Vagina (tissue), 2 donors: ENCODE measurements at regions not wholly inside any gene's neighbourhood (a gene's known extent, or its start where the extent isn't known, plus 50 kb on each side); places are given as distances from the start of the nearest gene placed in this dataset.

ENCODE experiments used
- DNase-seq, 2 donors: peaks; one replicate each; pipeline ENCODE4 v3.0.0-alpha.2; 2017; ENCODE audit errors: extremely low spot score in 2 of 2
- H3K27ac ChIP-seq: fragments of 200-600 bp; sonication (generic); one replicate; pipeline ENCODE4 v1.5.1; 2019
- H3K27me3 ChIP-seq: fragments of 200-600 bp; sonication (generic); one replicate; pipeline ENCODE4 v1.5.1; 2019
- H3K36me3 ChIP-seq, 2 donors: fragments of 200-600 bp; sonication (generic); one replicate each; pipeline ENCODE4 v1.5.1; 2017 to 2019
- H3K4me1 ChIP-seq: fragments of 200-600 bp; sonication (generic); one replicate; pipeline ENCODE4 v1.5.1; 2019
- H3K4me3 ChIP-seq, 2 donors: fragments of 200-600 bp; sonication (generic); 1 replicate in 1 of 2; 2 replicates in 1 of 2; pipeline ENCODE4 v1.5.1; 2016 to 2019
- H3K9me3 ChIP-seq: fragments of 200-600 bp; sonication (generic); one replicate; pipeline ENCODE4 v1.5.1; 2019
- CTCF ChIP-seq, 3 experiments: fragments of 450-650 bp in 2 of 3; fragments of 200-600 bp in 1 of 3; sonication (generic) in 1 of 3; IDR thresholded peaks; one replicate each; pipeline ENCODE4 v1.5.1; 2017 to 2019; ENCODE audit warnings: antibody characterized with exemption in 3 of 3, mild to moderate bottlenecking in 2 of 3, moderate library complexity in 2 of 3
- POLR2A ChIP-seq, 2 donors: fragments of 450-650 bp; IDR thresholded peaks; one replicate each; pipeline ENCODE4 v1.6.1; 2017; ENCODE audit warnings: antibody characterized with exemption in 2 of 2, mild to moderate bottlenecking in 2 of 2, moderate library complexity in 2 of 2
- POLR2AphosphoS5 ChIP-seq, 2 donors: sonication (generic); formaldehyde crosslinking; IDR thresholded peaks; one replicate each; pipeline ENCODE4 v1.9.0; 2017; ENCODE audit warnings: antibody characterized with exemption in 2 of 2, mild to moderate bottlenecking in 2 of 2, low read depth in 1 of 2; ENCODE audit not compliant: insufficient read depth in 1 of 2
- intact Hi-C: fragments of 100-400 bp; cut with DNase I; formaldehyde crosslinking; loops from one replicate; pipeline ENCODE4 v1.15.1; 2023

DNA sequence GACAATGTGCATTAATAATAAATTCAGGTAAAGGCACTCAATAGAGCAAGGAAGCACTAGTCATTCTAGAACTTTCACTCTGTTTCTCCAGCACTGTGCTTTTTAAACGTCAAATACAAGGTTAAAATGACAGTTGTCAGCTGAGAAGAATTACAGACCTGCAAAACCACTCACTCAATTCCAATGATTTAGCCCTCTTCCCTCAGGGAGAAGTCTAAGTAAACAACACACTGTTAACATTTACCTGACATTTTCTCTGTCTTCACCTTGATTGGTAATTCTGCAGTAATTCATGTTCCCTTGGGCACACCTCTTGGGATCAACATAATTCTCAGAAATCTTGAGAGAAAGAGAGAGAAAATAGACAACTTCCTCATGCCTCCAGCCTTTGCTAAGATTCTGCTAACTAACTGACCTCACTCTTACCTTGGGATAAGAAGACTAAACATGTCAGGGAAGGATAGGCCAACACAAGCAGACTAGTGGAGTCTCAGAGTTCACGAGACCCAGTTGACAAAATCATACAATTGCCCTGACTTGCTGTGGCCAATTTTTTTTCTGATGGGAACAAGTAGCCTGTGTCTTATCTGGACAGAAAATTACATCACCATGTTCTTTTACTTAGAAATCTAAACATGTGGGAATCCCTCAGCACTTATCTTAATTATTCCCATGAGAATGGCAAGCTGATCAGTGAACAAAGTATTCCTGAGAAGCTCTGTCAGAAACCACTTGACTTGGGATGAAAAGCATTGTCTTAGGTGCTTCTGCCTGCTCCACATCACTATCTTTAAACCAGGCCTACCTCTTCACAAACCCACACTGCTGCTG lies 516.8 kb upstream of the FAT3 start:
- DNase-seq = no peak
- TF ChIP-seq POLR2A (IDR thresholded peaks at IDR 0.05) = no peak
- TF ChIP-seq POLR2AphosphoS5 (IDR thresholded peaks at IDR 0.05; ENCODE audit: insufficient read depth in 1 of 2, low read depth in 1 of 2) = no peak
- TF ChIP-seq CTCF (IDR thresholded peaks at IDR 0.05) = no peak
- no peak overlapping the region for H3K4me3 ChIP-seq
- H3K27ac ChIP-seq = no peak overlapping the region
- no peaks in the 10 kb centered on the region for H3K36me3 ChIP-seq
- H3K4me1 ChIP-seq = no peaks in the 10 kb centered on the region
- intact Hi-C loops = no loop called here
- H3K9me3 ChIP-seq = no peaks in the 10 kb centered on the region
- no peaks in the 10 kb centered on the region for H3K27me3 ChIP-seq

- TF ChIP-seq POLR2A (IDR thresholded peaks at IDR 0.05) (no peak), POLR2AphosphoS5 (IDR thresholded peaks at IDR 0.05; ENCODE audit: insufficient read depth in 1 of 2, low read depth in 1 of 2) (no peak), CTCF (IDR thresholded peaks at IDR 0.05) (no peak)
- Histone ChIP-seq H3K27me3 (no peaks in the 10 kb centered on the region), H3K36me3 (no peaks in the 10 kb centered on the region), H3K4me1 (no peaks in the 10 kb centered on the region), H3K27ac (no peak overlapping the region), H3K4me3 (no peak overlapping the region), H3K9me3 (no peaks in the 10 kb centered on the region)
- DNase-seq = no peak
- intact Hi-C loops = no loop called here
These were observed 521.6 kb upstream of the FAT3 start for GRCh38 chr11:91703042-91703441.

DNA sequence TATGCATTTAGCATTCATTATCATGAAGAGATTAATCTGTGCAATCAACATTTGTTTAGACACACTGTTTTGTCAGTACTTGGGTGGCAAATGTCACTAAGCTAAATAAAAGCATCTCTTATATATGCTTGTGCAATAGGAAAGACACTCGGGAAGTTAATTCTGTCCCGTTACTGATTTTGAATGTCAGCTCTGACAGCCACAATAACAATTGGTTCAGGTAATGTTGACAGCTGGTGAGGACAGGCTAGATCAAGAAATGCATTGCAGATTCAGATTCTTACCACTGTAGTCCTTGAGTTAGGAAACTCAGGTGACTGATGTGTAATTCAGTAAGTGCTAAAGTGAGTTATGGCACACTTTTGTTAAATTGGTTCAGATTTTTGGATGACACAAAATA lies 523.8 kb upstream of the FAT3 start:
- no peaks in the 10 kb centered on the region for H3K27me3 ChIP-seq
- no peaks in the 10 kb centered on the region for H3K9me3 ChIP-seq
- H3K27ac ChIP-seq = no peak overlapping the region
- no peaks in the 10 kb centered on the region for H3K36me3 ChIP-seq
- DNase-seq = no peak
- TF ChIP-seq POLR2AphosphoS5 (IDR thresholded peaks at IDR 0.05; ENCODE audit: insufficient read depth in 1 of 2, low read depth in 1 of 2) (no peak), CTCF (IDR thresholded peaks at IDR 0.05) (no peak), POLR2A (IDR thresholded peaks at IDR 0.05) (no peak)
- no peak overlapping the region for H3K4me3 ChIP-seq
- intact Hi-C loops = no loop called here
- H3K4me1 ChIP-seq = no peaks in the 10 kb centered on the region

DNA sequence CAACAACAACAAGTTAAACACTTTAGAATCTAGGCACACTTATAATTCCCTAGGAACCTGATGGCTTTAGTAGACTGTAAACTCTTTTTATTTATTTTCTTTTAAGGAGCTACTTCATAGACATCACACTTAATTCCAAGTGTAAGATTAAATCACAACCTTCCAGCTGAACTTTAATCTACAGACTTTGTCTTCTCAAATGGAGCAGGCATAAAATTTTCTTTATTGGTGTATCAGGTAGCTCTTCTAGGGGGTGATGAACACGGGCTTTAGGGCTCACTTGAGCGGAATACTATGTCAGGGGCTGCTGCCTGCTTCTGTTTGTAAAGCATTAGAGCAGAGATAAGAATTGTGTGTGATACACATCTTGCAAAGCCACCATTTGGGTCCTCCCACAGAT lies 525.8 kb upstream of the FAT3 start:
- H3K27me3 ChIP-seq = no peaks in the 10 kb centered on the region
- no peak overlapping the region for H3K4me3 ChIP-seq
- TF ChIP-seq POLR2AphosphoS5 (IDR thresholded peaks at IDR 0.05; ENCODE audit: insufficient read depth in 1 of 2, low read depth in 1 of 2) (no peak), CTCF (IDR thresholded peaks at IDR 0.05) (no peak), POLR2A (IDR thresholded peaks at IDR 0.05) (no peak)
- no peaks in the 10 kb centered on the region for H3K36me3 ChIP-seq
- no peak for DNase-seq
- intact Hi-C loops = no loop called here
- no peak overlapping the region for H3K27ac ChIP-seq
- H3K4me1 ChIP-seq = no peaks in the 10 kb centered on the region
- no peaks in the 10 kb centered on the region for H3K9me3 ChIP-seq

DNA sequence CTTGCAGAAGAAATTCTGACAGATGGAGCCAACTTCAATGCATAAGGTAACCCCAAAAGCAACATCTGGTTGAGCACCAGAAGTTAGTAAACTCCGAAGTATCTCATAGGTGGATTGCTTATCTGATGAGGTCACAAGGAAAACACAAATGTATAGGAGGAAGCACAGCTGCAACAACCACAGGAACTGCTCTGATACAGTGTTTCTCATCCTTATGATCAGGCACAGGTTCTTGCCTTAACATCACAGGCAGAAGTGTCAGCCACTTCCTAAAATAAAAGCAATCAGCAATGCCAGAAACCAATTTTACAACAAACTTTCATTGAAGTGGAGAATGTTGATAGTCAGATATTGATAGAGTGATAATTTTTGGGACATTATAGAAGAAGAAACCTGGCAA lies 530.3 kb upstream of the FAT3 start:
- Histone ChIP-seq H3K36me3 (no peaks in the 10 kb centered on the region), H3K4me3 (no peak overlapping the region), H3K4me1 (no peaks in the 10 kb centered on the region), H3K27me3 (no peaks in the 10 kb centered on the region), H3K27ac (no peak overlapping the region), H3K9me3 (no peaks in the 10 kb centered on the region)
- intact Hi-C loops = no loop called here
- no peak for DNase-seq
- TF ChIP-seq POLR2AphosphoS5 (IDR thresholded peaks at IDR 0.05; ENCODE audit: insufficient read depth in 1 of 2, low read depth in 1 of 2) = no peak
- no peak for TF ChIP-seq POLR2A (IDR thresholded peaks at IDR 0.05)
- no peak for TF ChIP-seq CTCF (IDR thresholded peaks at IDR 0.05)
